ENCODE measurements at regions not wholly inside any gene's neighbourhood (a gene's known extent, or its start where the extent isn't known, plus 50 kb on each side); places are given as distances from the start of the nearest gene placed in this dataset.

- no peak for TF ChIP-seq CTCF (IDR thresholded peaks at IDR 0.05 in 4 of 5, conservative IDR thresholded peaks at IDR 0.05 in 1 of 5)
- TF ChIP-seq POLR2A (IDR thresholded peaks at IDR 0.05): no peak
These were observed 68.8 kb upstream of the PRNP start for GRCh38 chr20:4617484-4617883.

Measured in gastrocnemius medialis (tissue), 4 donors.